ENCODE measurements at regions not wholly inside any gene's neighbourhood (a gene's known extent, or its start where the extent isn't known, plus 50 kb on each side); places are given as distances from the start of the nearest gene placed in this dataset.

GRCh38 chr16:65667011-65667578, 545.2 kb upstream of the CDH11 start:
- no peak for DNase-seq (ENCODE audit: low read depth)

- DNase-seq (ENCODE audit: low read depth), result no peak
Measured at GRCh38 chr16:65666132-65666941, 544.5 kb upstream of the CDH11 start.

- no peak for DNase-seq (ENCODE audit: low read depth)
Measured at GRCh38 chr16:65665586-65665985, 543.7 kb upstream of the CDH11 start.

- no peak for DNase-seq (ENCODE audit: low read depth)
Measured at GRCh38 chr16:65663774-65664173, 541.9 kb upstream of the CDH11 start.

GRCh38 chr16:65662256-65662655, 540.4 kb upstream of the CDH11 start:
- no peak for DNase-seq (ENCODE audit: low read depth)

GRCh38 chr16:65661558-65661957, 539.7 kb upstream of the CDH11 start:
- DNase-seq (ENCODE audit: low read depth), result no peak

- no peak for DNase-seq (ENCODE audit: low read depth)
Measured at GRCh38 chr16:65660390-65660789, 538.5 kb upstream of the CDH11 start.

GRCh38 chr16:65659758-65660157, 537.9 kb upstream of the CDH11 start:
- DNase-seq (ENCODE audit: low read depth), result no peak

GRCh38 chr16:65658787-65659220, 536.9 kb upstream of the CDH11 start:
- no peak for DNase-seq (ENCODE audit: low read depth)

GRCh38 chr16:65658349-65658748, 536.5 kb upstream of the CDH11 start:
- DNase-seq (ENCODE audit: low read depth), result no peak

GRCh38 chr16:65657556-65657955, 535.7 kb upstream of the CDH11 start:
- DNase-seq (ENCODE audit: low read depth), result no peak

- DNase-seq (ENCODE audit: low read depth), result no peak
Measured at GRCh38 chr16:65657071-65657494, 535.2 kb upstream of the CDH11 start.

GRCh38 chr16:65655802-65656201, 533.9 kb upstream of the CDH11 start:
- no peak for DNase-seq (ENCODE audit: low read depth)

GRCh38 chr16:65648101-65648500, 526.2 kb upstream of the CDH11 start:
- no peak for DNase-seq (ENCODE audit: low read depth)

GRCh38 chr16:65644821-65645220, 523.0 kb upstream of the CDH11 start:
- DNase-seq (ENCODE audit: low read depth), result no peak

- DNase-seq (ENCODE audit: low read depth), result no peak
Measured at GRCh38 chr16:65641762-65642289, 520.0 kb upstream of the CDH11 start.

- no peak for DNase-seq (ENCODE audit: low read depth)
Measured at GRCh38 chr16:65641049-65641761, 519.3 kb upstream of the CDH11 start.

- no peak for DNase-seq (ENCODE audit: low read depth)
Measured at GRCh38 chr16:65634833-65635232, 513.0 kb upstream of the CDH11 start.

GRCh38 chr16:65634291-65634690, 512.4 kb upstream of the CDH11 start:
- no peak for DNase-seq (ENCODE audit: low read depth)

GRCh38 chr16:65624666-65625065, 502.8 kb upstream of the CDH11 start:
- DNase-seq (ENCODE audit: low read depth), result no peak

- no peak for DNase-seq (ENCODE audit: low read depth)
Measured at GRCh38 chr16:65624229-65624628, 502.4 kb upstream of the CDH11 start.

GRCh38 chr16:65622871-65623270, 501.0 kb upstream of the CDH11 start:
- DNase-seq (ENCODE audit: low read depth), result no peak

- no peak for DNase-seq (ENCODE audit: low read depth)
Measured at GRCh38 chr16:65622151-65622550, 500.3 kb upstream of the CDH11 start.

All from HS-27A (cell line).